ENCODE measurements at regions not wholly inside any gene's neighbourhood (a gene's known extent, or its start where the extent isn't known, plus 50 kb on each side); places are given as distances from the start of the nearest gene placed in this dataset.

DNA sequence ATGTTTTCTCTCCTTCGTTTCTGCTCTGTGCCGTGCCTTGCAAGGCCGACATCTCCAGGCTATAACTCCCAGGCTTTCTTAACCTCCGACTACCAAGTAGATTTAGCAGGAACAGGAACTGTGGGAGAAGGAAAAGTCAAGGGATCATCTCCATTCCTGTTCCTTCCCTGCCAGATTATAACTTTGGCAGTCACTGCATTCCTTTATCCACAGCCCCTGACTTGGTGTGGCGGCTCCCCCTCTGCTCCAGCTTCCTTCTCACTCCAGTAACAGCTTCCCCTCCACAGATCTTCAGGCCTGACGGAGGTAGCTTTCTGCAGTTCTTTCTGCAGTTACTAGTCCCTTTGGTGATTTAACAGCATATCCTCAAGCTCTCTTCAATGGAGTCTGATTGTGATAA is 234.6 kb upstream of the MON1B start:
- TF ChIP-seq, protein P1, sequence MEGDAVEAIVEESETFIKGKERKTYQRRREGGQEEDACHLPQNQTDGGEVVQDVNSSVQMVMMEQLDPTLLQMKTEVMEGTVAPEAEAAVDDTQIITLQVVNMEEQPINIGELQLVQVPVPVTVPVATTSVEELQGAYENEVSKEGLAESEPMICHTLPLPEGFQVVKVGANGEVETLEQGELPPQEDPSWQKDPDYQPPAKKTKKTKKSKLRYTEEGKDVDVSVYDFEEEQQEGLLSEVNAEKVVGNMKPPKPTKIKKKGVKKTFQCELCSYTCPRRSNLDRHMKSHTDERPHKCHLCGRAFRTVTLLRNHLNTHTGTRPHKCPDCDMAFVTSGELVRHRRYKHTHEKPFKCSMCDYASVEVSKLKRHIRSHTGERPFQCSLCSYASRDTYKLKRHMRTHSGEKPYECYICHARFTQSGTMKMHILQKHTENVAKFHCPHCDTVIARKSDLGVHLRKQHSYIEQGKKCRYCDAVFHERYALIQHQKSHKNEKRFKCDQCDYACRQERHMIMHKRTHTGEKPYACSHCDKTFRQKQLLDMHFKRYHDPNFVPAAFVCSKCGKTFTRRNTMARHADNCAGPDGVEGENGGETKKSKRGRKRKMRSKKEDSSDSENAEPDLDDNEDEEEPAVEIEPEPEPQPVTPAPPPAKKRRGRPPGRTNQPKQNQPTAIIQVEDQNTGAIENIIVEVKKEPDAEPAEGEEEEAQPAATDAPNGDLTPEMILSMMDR (IDR thresholded peaks at IDR 0.05), result no peak
- intact Hi-C loops (cut with DNase I), result no loop called here
- no peak for ATAC-seq
- no peak for FAIRE-seq
- 83 to 84% methylated on average over 6 of the region's 6 CpGs for WGBS, 2 donors
- no peaks in the 10 kb centered on the region for H3K4me1 ChIP-seq
- H3K36me3 ChIP-seq, result no peaks in the 10 kb centered on the region
- H3K4me3 ChIP-seq, result no peak overlapping the region
- no peak for DNase-seq
- no peaks in the 10 kb centered on the region for H3K9me3 ChIP-seq
- no peaks in the 10 kb centered on the region for H3K27me3 ChIP-seq
- H3K27ac ChIP-seq, result no peak overlapping the region

DNA sequence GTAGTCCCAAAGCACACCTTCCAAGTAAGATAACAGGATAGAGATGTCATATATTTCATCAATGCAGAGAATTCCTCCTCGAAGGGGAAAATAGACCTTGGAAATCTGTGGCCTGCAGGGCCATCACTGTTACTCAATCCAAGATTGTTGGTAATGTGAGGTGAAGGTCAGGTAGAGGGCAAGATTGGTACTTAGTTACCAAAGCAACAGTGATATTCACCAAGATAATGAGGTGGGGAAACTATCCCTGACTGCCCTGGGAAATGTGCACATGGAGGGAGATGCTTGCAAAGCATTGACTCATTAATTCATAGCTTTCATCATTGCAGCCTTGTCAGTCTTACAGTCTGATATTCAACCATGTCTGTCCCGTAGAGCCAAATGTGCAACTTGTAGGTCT is 234.1 kb upstream of the MON1B start:
- Histone ChIP-seq H3K36me3 (no peaks in the 10 kb centered on the region), H3K4me1 (no peaks in the 10 kb centered on the region), H3K27me3 (no peaks in the 10 kb centered on the region), H3K9me3 (no peaks in the 10 kb centered on the region), H3K27ac (no peak overlapping the region), H3K4me3 (no peak overlapping the region)
- WGBS, 2 donors, result 53 to 55% methylated on average over 2 of the region's 2 CpGs
- ATAC-seq, result no peak
- intact Hi-C loops (cut with DNase I), result no loop called here
- no peak for DNase-seq
- no peak for FAIRE-seq
- TF ChIP-seq, protein P1 (IDR thresholded peaks at IDR 0.05), result no peak

DNA sequence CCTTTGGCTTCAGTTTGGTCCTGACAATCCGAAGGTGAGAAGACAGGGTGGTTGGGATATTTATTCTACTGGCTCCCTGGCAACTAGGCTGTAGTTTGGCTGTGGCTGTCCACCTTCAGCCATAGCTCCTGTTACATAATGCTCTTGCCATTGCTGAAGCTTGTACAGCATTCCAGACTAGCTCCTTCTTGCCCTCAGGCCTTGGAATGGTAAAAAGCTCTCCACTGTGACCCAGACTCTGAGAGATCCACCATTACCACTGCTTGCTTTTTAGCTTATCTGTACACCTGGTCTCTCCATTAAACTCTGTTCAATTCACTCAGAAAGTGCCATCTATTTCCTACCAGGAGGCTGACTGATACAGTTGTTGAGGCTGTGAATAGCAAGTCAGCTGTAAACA is 231.8 kb upstream of the MON1B start:
- ATAC-seq, result no peak
- no peaks in the 10 kb centered on the region for H3K27me3 ChIP-seq
- no peak overlapping the region for H3K27ac ChIP-seq
- no peaks in the 10 kb centered on the region for H3K9me3 ChIP-seq
- 63 to 75% methylated on average over 1 of the region's 1 CpG for WGBS, 2 donors
- DNase-seq, result no peak
- intact Hi-C loops (cut with DNase I), result no loop called here
- TF ChIP-seq, protein P1 (IDR thresholded peaks at IDR 0.05), result no peak
- no peak overlapping the region for H3K4me3 ChIP-seq
- no peaks in the 10 kb centered on the region for H3K4me1 ChIP-seq
- H3K36me3 ChIP-seq, result no peaks in the 10 kb centered on the region
- FAIRE-seq, result no peak

DNA sequence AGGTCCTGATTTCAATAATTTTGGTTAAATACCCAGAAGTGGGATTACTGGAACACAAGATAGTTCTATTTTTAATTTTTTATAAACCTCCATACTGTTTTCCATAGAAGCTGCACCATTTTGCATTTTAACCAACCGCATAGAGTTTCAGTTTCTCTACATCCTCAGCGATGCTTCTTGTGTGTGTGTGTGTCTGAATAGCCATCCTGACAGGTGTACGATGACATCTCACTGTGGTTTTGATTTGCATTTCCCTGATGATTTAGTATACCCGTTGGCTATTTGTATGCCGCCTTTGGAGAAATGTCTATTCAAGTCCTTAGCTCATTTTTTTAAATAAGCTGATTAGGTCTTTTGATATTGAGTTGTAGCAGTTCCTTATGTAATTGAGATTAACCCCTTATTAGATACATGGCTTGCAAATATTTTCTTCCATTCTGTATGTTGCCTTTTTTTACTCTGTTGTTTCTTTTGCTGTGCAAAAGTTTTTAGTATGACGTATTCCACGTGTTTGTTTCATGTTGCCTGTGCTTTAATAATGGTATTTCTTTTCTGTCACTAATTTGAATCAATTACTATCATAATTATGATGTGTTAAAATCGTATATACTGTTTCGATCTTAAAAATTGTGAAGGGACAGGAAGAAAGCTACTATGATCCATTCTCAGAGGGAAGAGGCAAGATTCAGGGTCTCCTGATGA is 227.2 kb upstream of the MON1B start:
- DNase-seq, result no peak
- H3K4me3 ChIP-seq, result no peak overlapping the region
- 86 to 91% methylated on average over 9 of the region's 9 CpGs for WGBS, 2 donors
- FAIRE-seq, result no peak
- TF ChIP-seq, protein P1 (IDR thresholded peaks at IDR 0.05), result no peak
- no peaks in the 10 kb centered on the region for H3K9me3 ChIP-seq
- ATAC-seq, result no peak
- H3K27me3 ChIP-seq, result no peaks in the 10 kb centered on the region
- intact Hi-C loops (cut with DNase I), result no loop called here
- H3K4me1 ChIP-seq, result no peaks in the 10 kb centered on the region
- no peaks in the 10 kb centered on the region for H3K36me3 ChIP-seq
- H3K27ac ChIP-seq, result no peak overlapping the region

DNA sequence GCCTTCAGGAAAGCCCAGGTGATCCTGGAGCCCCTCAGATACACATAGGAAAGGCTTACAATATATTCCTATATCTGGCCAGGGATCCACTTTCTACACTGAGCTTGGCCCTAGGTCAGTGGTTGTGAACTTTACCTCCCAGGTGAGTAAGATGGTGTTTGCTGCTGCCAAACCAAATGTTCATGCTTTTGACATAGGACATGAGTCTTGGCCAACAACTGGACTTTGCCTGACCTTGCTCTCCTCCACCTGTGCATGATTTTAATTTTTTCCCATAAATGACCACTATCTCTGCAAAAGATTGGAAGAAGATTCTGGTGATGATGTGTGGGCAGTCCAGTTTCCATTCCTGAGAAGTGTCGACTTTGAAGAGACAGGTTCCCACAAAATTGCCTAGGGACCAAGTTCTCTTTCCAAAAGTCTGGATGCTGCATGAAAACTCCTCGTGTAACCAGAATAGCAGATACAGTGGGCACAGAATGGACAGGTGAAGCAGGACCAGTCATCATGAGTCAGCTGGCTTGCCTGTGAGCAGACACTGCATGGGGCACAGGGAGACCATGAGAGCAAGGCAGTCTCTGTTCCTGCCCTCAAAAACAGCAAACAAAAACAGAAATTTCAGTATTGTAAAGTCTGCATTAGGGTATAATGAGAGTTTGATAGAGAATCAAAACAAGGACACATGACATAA is 226.4 kb upstream of the MON1B start:
- Histone ChIP-seq H3K27ac (no peak overlapping the region), H3K4me3 (no peak overlapping the region), H3K27me3 (no peaks in the 10 kb centered on the region), H3K4me1 (no peaks in the 10 kb centered on the region), H3K36me3 (no peaks in the 10 kb centered on the region), H3K9me3 (no peaks in the 10 kb centered on the region)
- TF ChIP-seq, protein P1 (IDR thresholded peaks at IDR 0.05), result no peak
- intact Hi-C loops (cut with DNase I), result no loop called here
- WGBS, 2 donors, result 76 to 87% methylated on average over 2 of the region's 2 CpGs
- no peak for FAIRE-seq
- no peak for DNase-seq
- no peak for ATAC-seq
